Endothelial cell of umbilical vein (primary cell): ENCODE measurements at regions not wholly inside any gene's neighbourhood (a gene's known extent, or its start where the extent isn't known, plus 50 kb on each side); places are given as distances from the start of the nearest gene placed in this dataset.

ENCODE experiments used
- BruUV-seq: library from RNA; stranded (reverse); fragments of 400-500 nt; replicated peaks from 2 replicates; lab custom pipeline; 2021; lab: Mats Ljungman, UMichigan
- CTCF ChIA-PET: fragments of 300-600, 350-600 bp; sonication (Branson Sonifier 250); formaldehyde crosslinking; loops from one replicate; lab custom pipeline; 2021; ENCODE audit warnings: antibody characterized with exemption, inconsistent platforms; lab: Charles Lee
- POLR2A ChIA-PET: fragments of 300-600, 350-600 bp; sonication (Branson Sonifier 250); formaldehyde crosslinking; loops from one replicate; lab custom pipeline; 2021; ENCODE audit warnings: antibody characterized with exemption, inconsistent platforms; lab: Charles Lee
- DNase-seq: peaks from one replicate; pipeline ENCODE4 v3.0.0-alpha.2; 2011; ENCODE audit warnings: low read depth, low spot score
- FAIRE-seq: peaks from 2 replicates; lab custom pipeline; 2011; peaks lifted over from hg19 to GRCh38; lab: Jason Lieb, UNC
- H2AFZ ChIP-seq: 2 replicates; pipeline ENCODE4 v1.6.0; 2012; ENCODE audit warnings: low read depth, low read length, control low read depth, inconsistent platforms
- H3K27ac ChIP-seq: 2 replicates; pipeline ENCODE4 v1.5.1; 2011; ENCODE audit warnings: low read depth, mild to moderate bottlenecking, control low read depth, low read length, moderate library complexity; ENCODE audit not compliant: insufficient read depth
- H3K27me3 ChIP-seq, 2 experiments: 2 replicates each; pipeline versions ENCODE4 v1.6.0 to v1.6.1; 2011; ENCODE audit warnings: low read length in 2 of 2, mixed read lengths in 1 of 2; ENCODE audit not compliant: control insufficient read depth in 2 of 2, insufficient read depth in 2 of 2
- H3K36me3 ChIP-seq, 2 experiments: 2 replicates in 1 of 2; 3 replicates in 1 of 2; pipeline ENCODE4 v1.5.1; 2011; ENCODE audit warnings: low read length in 2 of 2, mild to moderate bottlenecking in 1 of 2, moderate library complexity in 1 of 2; ENCODE audit not compliant: control insufficient read depth in 2 of 2, insufficient read depth in 2 of 2; ENCODE audit errors: extremely low read depth in 1 of 2
- H3K4me1 ChIP-seq: 3 replicates; pipeline ENCODE4 v1.5.1; 2011; ENCODE audit warnings: mild to moderate bottlenecking, low read length; ENCODE audit not compliant: control insufficient read depth, insufficient read depth; ENCODE audit errors: extremely low read depth
- H3K4me2 ChIP-seq: 2 replicates; pipeline ENCODE4 v1.6.1; 2011; ENCODE audit warnings: low read length, control low read depth, mixed read lengths; ENCODE audit not compliant: insufficient read depth
- H3K4me3 ChIP-seq, 3 experiments: fragments of 200-600 bp in 1 of 3; sonication (generic), shearing (Covaris generic) in 1 of 3; replicated peaks in 1 of 3; 2 replicates each; pipeline ENCODE4 v1.5.1; 2011 to 2016; ENCODE audit warnings: control low read depth in 3 of 3, low read length in 3 of 3, mild to moderate bottlenecking in 2 of 3, inconsistent platforms in 1 of 3, low read depth in 1 of 3, moderate library complexity in 1 of 3; ENCODE audit not compliant: insufficient read depth in 1 of 3
- H3K79me2 ChIP-seq: 2 replicates; pipeline ENCODE4 v1.6.0; 2012; ENCODE audit warnings: low read length, inconsistent platforms; ENCODE audit not compliant: control insufficient read depth, insufficient read depth
- H3K9ac ChIP-seq: replicated peaks from 2 replicates; pipeline ENCODE3; 2011; ENCODE audit warnings: low read length, control low read depth; ENCODE audit not compliant: insufficient read depth; ENCODE audit errors: extremely low read depth
- H3K9me1 ChIP-seq: replicated peaks from 3 replicates; pipeline ENCODE4 v1.6.0; 2011; ENCODE audit warnings: mild to moderate bottlenecking, low read length; ENCODE audit not compliant: control insufficient read depth, insufficient read depth; ENCODE audit errors: extremely low read depth
- H3K9me3 ChIP-seq: replicated peaks from 2 replicates; pipeline ENCODE4 v1.5.1; 2012; ENCODE audit warnings: low read length, inconsistent platforms; ENCODE audit not compliant: control insufficient read depth, insufficient read depth
- H4K20me1 ChIP-seq: replicated peaks from 2 replicates; pipeline ENCODE3; 2011; ENCODE audit warnings: mild to moderate bottlenecking, low read length; ENCODE audit not compliant: control insufficient read depth, insufficient read depth; ENCODE audit errors: extremely low read depth
- EZH2 ChIP-seq: IDR thresholded peaks from 2 replicates; pipeline ENCODE4 v1.6.1; 2012; ENCODE audit warnings: borderline replicate concordance, low read depth, mild to moderate bottlenecking, moderate library complexity, low read length, inconsistent platforms; ENCODE audit not compliant: severe bottlenecking
- FOS ChIP-seq: IDR thresholded peaks from 2 replicates; pipeline ENCODE4 v1.6.1; 2011; ENCODE audit warnings: mild to moderate bottlenecking, low read length, moderate library complexity, borderline replicate concordance; ENCODE audit not compliant: insufficient read depth
- GATA2 ChIP-seq: IDR thresholded peaks from 2 replicates; pipeline ENCODE4 v1.7.0; 2011; ENCODE audit warnings: low read depth, mild to moderate bottlenecking, moderate library complexity, mixed read lengths, low read length; ENCODE audit not compliant: insufficient read length, insufficient read depth
- JUN ChIP-seq: IDR thresholded peaks from 2 replicates; pipeline ENCODE4 v1.6.1; 2011; ENCODE audit warnings: borderline replicate concordance, low read depth; ENCODE audit not compliant: insufficient read length, insufficient read depth
- MYC ChIP-seq: IDR thresholded peaks from one replicate; pipeline ENCODE4 v1.6.1; 2011; ENCODE audit warnings: mild to moderate bottlenecking, low read depth, low read length
- POLR2A ChIP-seq: IDR thresholded peaks from 2 replicates; pipeline ENCODE4 v1.6.1; 2012; ENCODE audit warnings: low read depth, mild to moderate bottlenecking, control low read depth, low read length
- POLR2AphosphoS5 ChIP-seq: IDR thresholded peaks from 2 replicates; pipeline ENCODE4 v1.6.1; 2012; ENCODE audit warnings: low read depth, mild to moderate bottlenecking, control low read depth, low read length, moderate library complexity; ENCODE audit not compliant: insufficient read depth
- dilution Hi-C: fragments of 300-500 bp; cut with MboI; formaldehyde crosslinking; loops from one replicate; pipeline ENCODE4 v1.15.0; 2019; ENCODE audit warnings: low sequenced_read_pairs; ENCODE audit not compliant: extremely low pct_ligation_motif_present
- intact Hi-C: fragments of 100-400 bp; cut with micrococcal nuclease; formaldehyde crosslinking; loops from one replicate; pipeline ENCODE4 v1.10.0; 2022
- TF ChIP-seq, protein P1 (sequence below): IDR thresholded peaks from 2 replicates; pipeline ENCODE4 v1.6.1; 2011; ENCODE audit not compliant: insufficient read depth, insufficient read length
- TF ChIP-seq, protein P2 (sequence below), 2 donors: IDR thresholded peaks; 1 replicate in 1 of 2; 2 replicates in 1 of 2; pipeline ENCODE4 v1.5.1; 2011; ENCODE audit warnings: low read length in 2 of 2, mild to moderate bottlenecking in 2 of 2, moderate library complexity in 2 of 2, control low read depth in 1 of 2, inconsistent platforms in 1 of 2, low read depth in 1 of 2; ENCODE audit not compliant: insufficient read depth in 1 of 2; ENCODE audit errors: extremely low read depth in 1 of 2

DNA sequence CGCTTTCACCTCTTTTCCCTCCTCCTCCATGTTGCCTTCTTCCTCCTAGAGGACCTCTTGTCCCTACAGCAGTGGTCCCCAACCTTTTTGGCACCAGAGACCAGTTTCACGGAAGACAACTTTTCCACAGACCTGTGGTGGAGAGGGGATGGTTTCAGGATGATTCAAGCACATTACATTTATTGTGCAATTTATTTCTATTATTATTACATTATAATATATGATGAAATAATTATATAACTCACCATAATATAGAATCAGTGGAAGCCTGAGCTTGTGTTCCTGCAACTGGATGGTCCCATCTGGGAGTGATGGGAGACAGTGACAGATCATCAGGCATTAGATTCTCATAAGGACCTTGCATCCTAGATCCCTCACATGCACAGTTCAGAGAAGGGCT lies 152.2 kb upstream of the NCKAP5 start:
- no peak overlapping the region for H2AFZ ChIP-seq
- H3K4me2 ChIP-seq, result no peak overlapping the region
- no peak overlapping the region for H3K9ac ChIP-seq
- dilution Hi-C loops (no loop called here), intact Hi-C loops (no loop called here)
- no peak overlapping the region for H3K27ac ChIP-seq
- POLR2A ChIA-PET, result no interaction called here
- no peaks in the 10 kb centered on the region for H3K9me1 ChIP-seq
- FAIRE-seq (no peak), DNase-seq (no peak)
- H3K4me3 ChIP-seq, result no peak overlapping the region
- TF ChIP-seq, protein P1, sequence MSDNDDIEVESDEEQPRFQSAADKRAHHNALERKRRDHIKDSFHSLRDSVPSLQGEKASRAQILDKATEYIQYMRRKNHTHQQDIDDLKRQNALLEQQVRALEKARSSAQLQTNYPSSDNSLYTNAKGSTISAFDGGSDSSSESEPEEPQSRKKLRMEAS, result no peak
- TF ChIP-seq EZH2 (no peak), FOS (no peak), POLR2AphosphoS5 (no peak), JUN (no peak), MYC (no peak), GATA2 (no peak), POLR2A (no peak)
- TF ChIP-seq, protein P2, sequence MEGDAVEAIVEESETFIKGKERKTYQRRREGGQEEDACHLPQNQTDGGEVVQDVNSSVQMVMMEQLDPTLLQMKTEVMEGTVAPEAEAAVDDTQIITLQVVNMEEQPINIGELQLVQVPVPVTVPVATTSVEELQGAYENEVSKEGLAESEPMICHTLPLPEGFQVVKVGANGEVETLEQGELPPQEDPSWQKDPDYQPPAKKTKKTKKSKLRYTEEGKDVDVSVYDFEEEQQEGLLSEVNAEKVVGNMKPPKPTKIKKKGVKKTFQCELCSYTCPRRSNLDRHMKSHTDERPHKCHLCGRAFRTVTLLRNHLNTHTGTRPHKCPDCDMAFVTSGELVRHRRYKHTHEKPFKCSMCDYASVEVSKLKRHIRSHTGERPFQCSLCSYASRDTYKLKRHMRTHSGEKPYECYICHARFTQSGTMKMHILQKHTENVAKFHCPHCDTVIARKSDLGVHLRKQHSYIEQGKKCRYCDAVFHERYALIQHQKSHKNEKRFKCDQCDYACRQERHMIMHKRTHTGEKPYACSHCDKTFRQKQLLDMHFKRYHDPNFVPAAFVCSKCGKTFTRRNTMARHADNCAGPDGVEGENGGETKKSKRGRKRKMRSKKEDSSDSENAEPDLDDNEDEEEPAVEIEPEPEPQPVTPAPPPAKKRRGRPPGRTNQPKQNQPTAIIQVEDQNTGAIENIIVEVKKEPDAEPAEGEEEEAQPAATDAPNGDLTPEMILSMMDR (IDR thresholded peaks at IDR 0.05; ENCODE audit: extremely low read depth in 1 of 2, insufficient read depth in 1 of 2, low read depth in 1 of 2, low read length in 2 of 2), result no peak
- H3K27me3 ChIP-seq, result no peaks in the 10 kb centered on the region
- H3K36me3 ChIP-seq, result no peaks in the 10 kb centered on the region
- CTCF ChIA-PET, result no interaction called here
- H3K79me2 ChIP-seq, result no peaks in the 10 kb centered on the region
- no peaks in the 10 kb centered on the region for H4K20me1 ChIP-seq
- no peaks in the 10 kb centered on the region for H3K9me3 ChIP-seq
- no peaks in the 10 kb centered on the region for H3K4me1 ChIP-seq
- no TSS peak for BruUV-seq
